ENCODE measurements at regions not wholly inside any gene's neighbourhood (a gene's known extent, or its start where the extent isn't known, plus 50 kb on each side); places are given as distances from the start of the nearest gene placed in this dataset.

GRCh38 chr2:129738799-129739198 lies 240.7 kb upstream of the RAB6C start:
- no peak for DNase-seq (ENCODE audit: low read depth)
- no peak for TF ChIP-seq CTCF (IDR thresholded peaks at IDR 0.05; ENCODE audit: control insufficient read depth, insufficient read depth, low read depth, low read length, missing control alignments)
- H3K4me3 ChIP-seq (ENCODE audit: control insufficient read depth, low read depth, low read length): no peak overlapping the region

- no peak overlapping the region for H3K4me3 ChIP-seq (ENCODE audit: control insufficient read depth, low read depth, low read length)
- TF ChIP-seq CTCF (IDR thresholded peaks at IDR 0.05; ENCODE audit: control insufficient read depth, insufficient read depth, low read depth, low read length, missing control alignments): no peak
- no peak for DNase-seq (ENCODE audit: low read depth)
These were observed 239.0 kb upstream of the RAB6C start for GRCh38 chr2:129740504-129740903.

GRCh38 chr2:129741165-129741564 lies 238.3 kb upstream of the RAB6C start:
- DNase-seq (ENCODE audit: low read depth): no peak
- TF ChIP-seq CTCF (IDR thresholded peaks at IDR 0.05; ENCODE audit: control insufficient read depth, insufficient read depth, low read depth, low read length, missing control alignments): no peak
- no peak overlapping the region for H3K4me3 ChIP-seq (ENCODE audit: control insufficient read depth, low read depth, low read length)

- H3K4me3 ChIP-seq (ENCODE audit: control insufficient read depth, low read depth, low read length): no peak overlapping the region
- no peak for DNase-seq (ENCODE audit: low read depth)
- TF ChIP-seq CTCF (IDR thresholded peaks at IDR 0.05; ENCODE audit: control insufficient read depth, insufficient read depth, low read depth, low read length, missing control alignments): no peak
These were observed 237.8 kb upstream of the RAB6C start for GRCh38 chr2:129741623-129742022.

- no peak for TF ChIP-seq CTCF (IDR thresholded peaks at IDR 0.05; ENCODE audit: control insufficient read depth, insufficient read depth, low read depth, low read length, missing control alignments)
- DNase-seq (ENCODE audit: low read depth): no peak
- H3K4me3 ChIP-seq (ENCODE audit: control insufficient read depth, low read depth, low read length): no peak overlapping the region
These were observed 236.9 kb upstream of the RAB6C start for GRCh38 chr2:129742415-129743180.

GRCh38 chr2:129744141-129744540 lies 235.3 kb upstream of the RAB6C start:
- no peak for DNase-seq (ENCODE audit: low read depth)
- TF ChIP-seq CTCF (IDR thresholded peaks at IDR 0.05; ENCODE audit: control insufficient read depth, insufficient read depth, low read depth, low read length, missing control alignments): no peak
- no peak overlapping the region for H3K4me3 ChIP-seq (ENCODE audit: control insufficient read depth, low read depth, low read length)
